ENCODE measurements at regions not wholly inside any gene's neighbourhood (a gene's known extent, or its start where the extent isn't known, plus 50 kb on each side); places are given as distances from the start of the nearest gene placed in this dataset.

DNA sequence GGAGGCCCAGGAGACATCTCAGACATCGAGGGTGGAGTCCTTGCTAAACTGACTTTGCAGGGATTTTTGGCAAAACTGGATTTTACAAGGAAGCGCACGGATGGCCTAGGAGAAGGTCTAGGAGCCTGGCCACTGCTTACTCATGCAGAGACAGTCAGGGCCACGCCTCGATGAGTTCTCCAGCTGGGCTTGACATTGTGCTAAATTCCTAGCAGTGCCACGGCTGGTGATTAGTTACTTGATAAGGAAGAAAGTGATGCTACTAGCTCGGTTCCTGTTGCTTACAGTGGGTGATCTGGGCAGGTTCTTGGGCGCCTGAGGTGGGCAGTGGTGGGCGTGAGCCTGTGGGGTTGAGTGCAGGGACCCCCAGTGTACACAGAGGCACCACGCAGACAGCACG lies 143.4 kb downstream of the SOX1 start:
- Histone ChIP-seq H3K4me1 (ENCODE audit: insufficient read depth) (peaks cover 7% of the 10 kb centered on the region), H3K27me3 (ENCODE audit: insufficient read depth) (peaks cover 7% of the 10 kb centered on the region), H3F3A (replicated peaks; ENCODE audit: low read depth) (no peaks in the 10 kb centered on the region), H2AFZ (no peak overlapping the region), H3K4me2 (no peak overlapping the region), H3K79me2 (replicated peaks; ENCODE audit: insufficient read depth) (no peaks in the 10 kb centered on the region), H3K36me3 (ENCODE audit: insufficient read depth) (no peaks in the 10 kb centered on the region), H3K4me3 (no peak overlapping the region), H3K9me2 (ENCODE audit: insufficient read depth) (no peaks in the 10 kb centered on the region), H4K20me1 (replicated peaks; ENCODE audit: insufficient read depth) (no peaks in the 10 kb centered on the region), H3K27ac (ENCODE audit: low read depth) (no peak overlapping the region)
- Mint-ChIP-seq H3K4me3 (no peak overlapping the region), H3K9me3 (no peaks in the 10 kb centered on the region), H3K36me3 (ENCODE audit: low read depth) (no peaks in the 10 kb centered on the region), H3K27ac (no peak overlapping the region), H3K4me1 (peaks cover 26% of the 10 kb centered on the region), H3K27me3 (ENCODE audit: insufficient read depth, low read depth, poor library complexity) (peaks cover 28% of the 10 kb centered on the region)
- ATAC-seq (no peak), DNase-seq (ENCODE audit: low spot score) (no peak)
- TF ChIP-seq, protein P1, sequence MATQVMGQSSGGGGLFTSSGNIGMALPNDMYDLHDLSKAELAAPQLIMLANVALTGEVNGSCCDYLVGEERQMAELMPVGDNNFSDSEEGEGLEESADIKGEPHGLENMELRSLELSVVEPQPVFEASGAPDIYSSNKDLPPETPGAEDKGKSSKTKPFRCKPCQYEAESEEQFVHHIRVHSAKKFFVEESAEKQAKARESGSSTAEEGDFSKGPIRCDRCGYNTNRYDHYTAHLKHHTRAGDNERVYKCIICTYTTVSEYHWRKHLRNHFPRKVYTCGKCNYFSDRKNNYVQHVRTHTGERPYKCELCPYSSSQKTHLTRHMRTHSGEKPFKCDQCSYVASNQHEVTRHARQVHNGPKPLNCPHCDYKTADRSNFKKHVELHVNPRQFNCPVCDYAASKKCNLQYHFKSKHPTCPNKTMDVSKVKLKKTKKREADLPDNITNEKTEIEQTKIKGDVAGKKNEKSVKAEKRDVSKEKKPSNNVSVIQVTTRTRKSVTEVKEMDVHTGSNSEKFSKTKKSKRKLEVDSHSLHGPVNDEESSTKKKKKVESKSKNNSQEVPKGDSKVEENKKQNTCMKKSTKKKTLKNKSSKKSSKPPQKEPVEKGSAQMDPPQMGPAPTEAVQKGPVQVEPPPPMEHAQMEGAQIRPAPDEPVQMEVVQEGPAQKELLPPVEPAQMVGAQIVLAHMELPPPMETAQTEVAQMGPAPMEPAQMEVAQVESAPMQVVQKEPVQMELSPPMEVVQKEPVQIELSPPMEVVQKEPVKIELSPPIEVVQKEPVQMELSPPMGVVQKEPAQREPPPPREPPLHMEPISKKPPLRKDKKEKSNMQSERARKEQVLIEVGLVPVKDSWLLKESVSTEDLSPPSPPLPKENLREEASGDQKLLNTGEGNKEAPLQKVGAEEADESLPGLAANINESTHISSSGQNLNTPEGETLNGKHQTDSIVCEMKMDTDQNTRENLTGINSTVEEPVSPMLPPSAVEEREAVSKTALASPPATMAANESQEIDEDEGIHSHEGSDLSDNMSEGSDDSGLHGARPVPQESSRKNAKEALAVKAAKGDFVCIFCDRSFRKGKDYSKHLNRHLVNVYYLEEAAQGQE (IDR thresholded peaks at IDR 0.05; ENCODE audit: unreplicated experiment) = no peak
- TF ChIP-seq STAT1 (IDR thresholded peaks at IDR 0.05; ENCODE audit: unreplicated experiment) (no peak), EZH2 (IDR thresholded peaks at IDR 0.05; ENCODE audit: low read depth, unreplicated experiment) (no peak), NANOG (IDR thresholded peaks at IDR 0.05; ENCODE audit: borderline replicate concordance) (no peak)

DNA sequence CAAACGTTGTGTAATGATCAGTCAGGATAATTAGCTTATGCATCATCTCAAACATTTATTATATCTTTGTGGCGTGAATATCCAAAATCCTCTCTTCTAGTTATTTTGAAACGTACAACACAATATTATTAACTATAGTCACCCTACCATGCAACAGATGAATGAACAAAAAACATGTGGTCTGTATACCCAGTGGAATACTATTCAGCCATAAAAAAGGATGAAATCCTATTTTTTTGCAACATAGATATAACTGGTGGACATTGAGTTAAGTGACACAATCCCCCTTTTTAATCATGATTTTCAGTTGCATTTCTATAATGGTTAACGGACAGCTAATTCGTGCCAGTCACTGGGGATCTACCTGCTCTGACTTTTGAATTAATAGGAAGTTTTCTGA lies 145.6 kb downstream of the SOX1 start:
- no peaks in the 10 kb centered on the region for H3K36me3 Mint-ChIP-seq (ENCODE audit: low read depth)
- H3K9me3 Mint-ChIP-seq = no peaks in the 10 kb centered on the region
- H3K4me3 Mint-ChIP-seq = no peak overlapping the region
- H3K4me2 ChIP-seq = no peak overlapping the region
- H3K79me2 ChIP-seq (replicated peaks; ENCODE audit: insufficient read depth) = no peaks in the 10 kb centered on the region
- H3K27ac ChIP-seq (ENCODE audit: low read depth) = no peak overlapping the region
- DNase-seq (ENCODE audit: low spot score) (no peak), ATAC-seq (no peak)
- H3K27me3 ChIP-seq (ENCODE audit: insufficient read depth) = no peaks in the 10 kb centered on the region
- no peak overlapping the region for H3K4me3 ChIP-seq
- no peaks in the 10 kb centered on the region for H3K9me2 ChIP-seq (ENCODE audit: insufficient read depth)
- H3K27me3 Mint-ChIP-seq (ENCODE audit: insufficient read depth, low read depth, poor library complexity) = peaks cover 6% of the 10 kb centered on the region
- no peaks in the 10 kb centered on the region for H3F3A ChIP-seq (replicated peaks; ENCODE audit: low read depth)
- H3K36me3 ChIP-seq (ENCODE audit: insufficient read depth) = no peaks in the 10 kb centered on the region
- H3K4me1 Mint-ChIP-seq = peaks cover 12% of the 10 kb centered on the region
- no peaks in the 10 kb centered on the region for H4K20me1 ChIP-seq (replicated peaks; ENCODE audit: insufficient read depth)
- H3K27ac Mint-ChIP-seq = no peak overlapping the region
- H2AFZ ChIP-seq = no peak overlapping the region
- H3K4me1 ChIP-seq (ENCODE audit: insufficient read depth) = no peaks in the 10 kb centered on the region
- TF ChIP-seq NANOG (IDR thresholded peaks at IDR 0.05; ENCODE audit: borderline replicate concordance) (no peak), EZH2 (IDR thresholded peaks at IDR 0.05; ENCODE audit: low read depth, unreplicated experiment) (no peak), JUNB (IDR thresholded peaks at IDR 0.05; ENCODE audit: unreplicated experiment) (no peak), CREB1 (CRISPR knock-in tag; IDR thresholded peaks at IDR 0.05; ENCODE audit: low read depth) (no peak), STAT1 (IDR thresholded peaks at IDR 0.05; ENCODE audit: unreplicated experiment) (no peak), EZH2phosphoT487 (IDR thresholded peaks at IDR 0.05; ENCODE audit: unreplicated experiment) (no peak), POLR2AphosphoS5 (IDR thresholded peaks at IDR 0.05; ENCODE audit: low read depth) (no peak)
- TF ChIP-seq, protein P2, sequence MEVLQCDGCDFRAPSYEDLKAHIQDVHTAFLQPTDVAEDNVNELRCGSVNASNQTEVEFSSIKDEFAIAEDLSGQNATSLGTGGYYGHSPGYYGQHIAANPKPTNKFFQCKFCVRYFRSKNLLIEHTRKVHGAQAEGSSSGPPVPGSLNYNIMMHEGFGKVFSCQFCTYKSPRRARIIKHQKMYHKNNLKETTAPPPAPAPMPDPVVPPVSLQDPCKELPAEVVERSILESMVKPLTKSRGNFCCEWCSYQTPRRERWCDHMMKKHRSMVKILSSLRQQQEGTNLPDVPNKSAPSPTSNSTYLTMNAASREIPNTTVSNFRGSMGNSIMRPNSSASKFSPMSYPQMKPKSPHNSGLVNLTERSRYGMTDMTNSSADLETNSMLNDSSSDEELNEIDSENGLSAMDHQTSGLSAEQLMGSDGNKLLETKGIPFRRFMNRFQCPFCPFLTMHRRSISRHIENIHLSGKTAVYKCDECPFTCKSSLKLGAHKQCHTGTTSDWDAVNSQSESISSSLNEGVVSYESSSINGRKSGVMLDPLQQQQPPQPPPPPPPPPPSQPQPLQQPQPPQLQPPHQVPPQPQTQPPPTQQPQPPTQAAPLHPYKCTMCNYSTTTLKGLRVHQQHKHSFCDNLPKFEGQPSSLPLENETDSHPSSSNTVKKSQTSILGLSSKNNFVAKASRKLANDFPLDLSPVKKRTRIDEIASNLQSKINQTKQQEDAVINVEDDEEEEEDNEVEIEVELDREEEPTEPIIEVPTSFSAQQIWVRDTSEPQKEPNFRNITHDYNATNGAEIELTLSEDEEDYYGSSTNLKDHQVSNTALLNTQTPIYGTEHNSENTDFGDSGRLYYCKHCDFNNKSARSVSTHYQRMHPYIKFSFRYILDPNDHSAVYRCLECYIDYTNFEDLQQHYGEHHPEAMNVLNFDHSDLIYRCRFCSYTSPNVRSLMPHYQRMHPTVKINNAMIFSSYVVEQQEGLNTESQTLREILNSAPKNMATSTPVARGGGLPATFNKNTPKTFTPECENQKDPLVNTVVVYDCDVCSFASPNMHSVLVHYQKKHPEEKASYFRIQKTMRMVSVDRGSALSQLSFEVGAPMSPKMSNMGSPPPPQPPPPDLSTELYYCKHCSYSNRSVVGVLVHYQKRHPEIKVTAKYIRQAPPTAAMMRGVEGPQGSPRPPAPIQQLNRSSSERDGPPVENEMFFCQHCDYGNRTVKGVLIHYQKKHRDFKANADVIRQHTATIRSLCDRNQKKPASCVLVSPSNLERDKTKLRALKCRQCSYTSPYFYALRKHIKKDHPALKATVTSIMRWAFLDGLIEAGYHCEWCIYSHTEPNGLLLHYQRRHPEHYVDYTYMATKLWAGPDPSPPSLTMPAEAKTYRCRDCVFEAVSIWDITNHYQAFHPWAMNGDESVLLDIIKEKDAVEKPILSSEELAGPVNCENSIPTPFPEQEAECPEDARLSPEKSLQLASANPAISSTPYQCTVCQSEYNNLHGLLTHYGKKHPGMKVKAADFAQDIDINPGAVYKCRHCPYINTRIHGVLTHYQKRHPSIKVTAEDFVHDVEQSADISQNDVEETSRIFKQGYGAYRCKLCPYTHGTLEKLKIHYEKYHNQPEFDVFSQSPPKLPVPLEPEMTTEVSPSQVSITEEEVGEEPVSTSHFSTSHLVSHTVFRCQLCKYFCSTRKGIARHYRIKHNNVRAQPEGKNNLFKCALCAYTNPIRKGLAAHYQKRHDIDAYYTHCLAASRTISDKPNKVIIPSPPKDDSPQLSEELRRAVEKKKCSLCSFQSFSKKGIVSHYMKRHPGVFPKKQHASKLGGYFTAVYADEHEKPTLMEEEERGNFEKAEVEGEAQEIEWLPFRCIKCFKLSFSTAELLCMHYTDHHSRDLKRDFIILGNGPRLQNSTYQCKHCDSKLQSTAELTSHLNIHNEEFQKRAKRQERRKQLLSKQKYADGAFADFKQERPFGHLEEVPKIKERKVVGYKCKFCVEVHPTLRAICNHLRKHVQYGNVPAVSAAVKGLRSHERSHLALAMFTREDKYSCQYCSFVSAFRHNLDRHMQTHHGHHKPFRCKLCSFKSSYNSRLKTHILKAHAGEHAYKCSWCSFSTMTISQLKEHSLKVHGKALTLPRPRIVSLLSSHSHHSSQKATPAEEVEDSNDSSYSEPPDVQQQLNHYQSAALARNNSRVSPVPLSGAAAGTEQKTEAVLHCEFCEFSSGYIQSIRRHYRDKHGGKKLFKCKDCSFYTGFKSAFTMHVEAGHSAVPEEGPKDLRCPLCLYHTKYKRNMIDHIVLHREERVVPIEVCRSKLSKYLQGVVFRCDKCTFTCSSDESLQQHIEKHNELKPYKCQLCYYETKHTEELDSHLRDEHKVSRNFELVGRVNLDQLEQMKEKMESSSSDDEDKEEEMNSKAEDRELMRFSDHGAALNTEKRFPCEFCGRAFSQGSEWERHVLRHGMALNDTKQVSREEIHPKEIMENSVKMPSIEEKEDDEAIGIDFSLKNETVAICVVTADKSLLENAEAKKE (CRISPR knock-in tag; IDR thresholded peaks at IDR 0.05) = no peak
- TF ChIP-seq, protein P3, sequence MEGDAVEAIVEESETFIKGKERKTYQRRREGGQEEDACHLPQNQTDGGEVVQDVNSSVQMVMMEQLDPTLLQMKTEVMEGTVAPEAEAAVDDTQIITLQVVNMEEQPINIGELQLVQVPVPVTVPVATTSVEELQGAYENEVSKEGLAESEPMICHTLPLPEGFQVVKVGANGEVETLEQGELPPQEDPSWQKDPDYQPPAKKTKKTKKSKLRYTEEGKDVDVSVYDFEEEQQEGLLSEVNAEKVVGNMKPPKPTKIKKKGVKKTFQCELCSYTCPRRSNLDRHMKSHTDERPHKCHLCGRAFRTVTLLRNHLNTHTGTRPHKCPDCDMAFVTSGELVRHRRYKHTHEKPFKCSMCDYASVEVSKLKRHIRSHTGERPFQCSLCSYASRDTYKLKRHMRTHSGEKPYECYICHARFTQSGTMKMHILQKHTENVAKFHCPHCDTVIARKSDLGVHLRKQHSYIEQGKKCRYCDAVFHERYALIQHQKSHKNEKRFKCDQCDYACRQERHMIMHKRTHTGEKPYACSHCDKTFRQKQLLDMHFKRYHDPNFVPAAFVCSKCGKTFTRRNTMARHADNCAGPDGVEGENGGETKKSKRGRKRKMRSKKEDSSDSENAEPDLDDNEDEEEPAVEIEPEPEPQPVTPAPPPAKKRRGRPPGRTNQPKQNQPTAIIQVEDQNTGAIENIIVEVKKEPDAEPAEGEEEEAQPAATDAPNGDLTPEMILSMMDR (conservative IDR thresholded peaks at IDR 0.05; ENCODE audit: low read depth in 2 of 2) = no peak

Measured in GM23338 (cell line).